ENCODE measurements at regions not wholly inside any gene's neighbourhood (a gene's known extent, or its start where the extent isn't known, plus 50 kb on each side); places are given as distances from the start of the nearest gene placed in this dataset.

- no peaks in the 10 kb centered on the region for H3K4me1 ChIP-seq (ENCODE audit: control insufficient read depth, insufficient read depth, low read length)
- no peak for DNase-seq (ENCODE audit: low read depth, low spot score)
- no peak overlapping the region for H3K27ac ChIP-seq (ENCODE audit: low read length)
- no peak overlapping the region for H3K4me3 ChIP-seq (ENCODE audit: low read length)
- no peaks in the 10 kb centered on the region for H3K36me3 ChIP-seq (ENCODE audit: control insufficient read depth, insufficient read depth, low read length)
- no CpG with 5 or more reads among the region's 1 CpG for WGBS (ENCODE audit: insufficient coverage, insufficient read length)
- no peaks in the 10 kb centered on the region for H3K9me3 ChIP-seq (ENCODE audit: control insufficient read depth, insufficient read depth, low read length)
- H3K27me3 ChIP-seq (ENCODE audit: control insufficient read depth, insufficient read depth, low read length) = no peaks in the 10 kb centered on the region
These were observed 911.7 kb upstream of the MAP3K7 start for GRCh38 chr6:91498576-91498975.

- no peaks in the 10 kb centered on the region for H3K27me3 ChIP-seq (ENCODE audit: control insufficient read depth, insufficient read depth, low read length)
- no peaks in the 10 kb centered on the region for H3K4me1 ChIP-seq (ENCODE audit: control insufficient read depth, insufficient read depth, low read length)
- H3K27ac ChIP-seq (ENCODE audit: low read length) = no peak overlapping the region
- no peaks in the 10 kb centered on the region for H3K9me3 ChIP-seq (ENCODE audit: control insufficient read depth, insufficient read depth, low read length)
- H3K4me3 ChIP-seq (ENCODE audit: low read length) = no peak overlapping the region
- no CpG with 5 or more reads among the region's 1 CpG for WGBS (ENCODE audit: insufficient coverage, insufficient read length)
- DNase-seq (ENCODE audit: low read depth, low spot score) = no peak
- no peaks in the 10 kb centered on the region for H3K36me3 ChIP-seq (ENCODE audit: control insufficient read depth, insufficient read depth, low read length)
These were observed 910.9 kb upstream of the MAP3K7 start for GRCh38 chr6:91497770-91498169.

GRCh38 chr6:91490671-91491301 is 903.9 kb upstream of the MAP3K7 start:
- Histone ChIP-seq H3K9me3 (ENCODE audit: control insufficient read depth, insufficient read depth, low read length) (no peaks in the 10 kb centered on the region), H3K36me3 (ENCODE audit: control insufficient read depth, insufficient read depth, low read length) (no peaks in the 10 kb centered on the region), H3K4me3 (ENCODE audit: low read length) (no peak overlapping the region), H3K27ac (ENCODE audit: low read length) (no peak overlapping the region), H3K27me3 (ENCODE audit: control insufficient read depth, insufficient read depth, low read length) (no peaks in the 10 kb centered on the region), H3K4me1 (ENCODE audit: control insufficient read depth, insufficient read depth, low read length) (no peaks in the 10 kb centered on the region; the same call in 1 of the 2 replicates)
- DNase-seq (ENCODE audit: low read depth, low spot score) = no peak
- no CpG with 5 or more reads among the region's 2 CpGs for WGBS (ENCODE audit: insufficient coverage, insufficient read length)

GRCh38 chr6:91487696-91488392 is 901.0 kb upstream of the MAP3K7 start:
- Histone ChIP-seq H3K4me3 (ENCODE audit: low read length) (no peak overlapping the region), H3K27me3 (ENCODE audit: control insufficient read depth, insufficient read depth, low read length) (no peaks in the 10 kb centered on the region), H3K27ac (ENCODE audit: low read length) (no peak overlapping the region), H3K36me3 (ENCODE audit: control insufficient read depth, insufficient read depth, low read length) (no peaks in the 10 kb centered on the region), H3K9me3 (ENCODE audit: control insufficient read depth, insufficient read depth, low read length) (no peaks in the 10 kb centered on the region), H3K4me1 (ENCODE audit: control insufficient read depth, insufficient read depth, low read length) (no peaks in the 10 kb centered on the region; the same call in 1 of the 2 replicates)
- no CpG with 5 or more reads among the region's 2 CpGs for WGBS (ENCODE audit: insufficient coverage, insufficient read length)
- DNase-seq (ENCODE audit: low read depth, low spot score) = no peak

GRCh38 chr6:91486200-91486599 is 899.3 kb upstream of the MAP3K7 start:
- DNase-seq (ENCODE audit: low read depth, low spot score) = no peak
- WGBS (ENCODE audit: insufficient coverage, insufficient read length) = no CpG with 5 or more reads among the region's 1 CpG
- Histone ChIP-seq H3K4me1 (ENCODE audit: control insufficient read depth, insufficient read depth, low read length) (no peaks in the 10 kb centered on the region; the same call in 1 of the 2 replicates), H3K36me3 (ENCODE audit: control insufficient read depth, insufficient read depth, low read length) (no peaks in the 10 kb centered on the region), H3K27me3 (ENCODE audit: control insufficient read depth, insufficient read depth, low read length) (no peaks in the 10 kb centered on the region), H3K9me3 (ENCODE audit: control insufficient read depth, insufficient read depth, low read length) (no peaks in the 10 kb centered on the region), H3K27ac (ENCODE audit: low read length) (no peak overlapping the region), H3K4me3 (ENCODE audit: low read length) (no peak overlapping the region)

GRCh38 chr6:91485047-91485446 is 898.2 kb upstream of the MAP3K7 start:
- Histone ChIP-seq H3K4me3 (ENCODE audit: low read length) (no peak overlapping the region), H3K27ac (ENCODE audit: low read length) (no peak overlapping the region), H3K9me3 (ENCODE audit: control insufficient read depth, insufficient read depth, low read length) (no peaks in the 10 kb centered on the region), H3K27me3 (ENCODE audit: control insufficient read depth, insufficient read depth, low read length) (no peaks in the 10 kb centered on the region), H3K4me1 (ENCODE audit: control insufficient read depth, insufficient read depth, low read length) (no peaks in the 10 kb centered on the region; the same call in 1 of the 2 replicates), H3K36me3 (ENCODE audit: control insufficient read depth, insufficient read depth, low read length) (no peaks in the 10 kb centered on the region)
- no CpG with 5 or more reads among the region's 1 CpG for WGBS (ENCODE audit: insufficient coverage, insufficient read length)
- no peak for DNase-seq (ENCODE audit: low read depth, low spot score)

- H3K27ac ChIP-seq (ENCODE audit: low read length) = no peak overlapping the region
- WGBS (ENCODE audit: insufficient coverage, insufficient read length) = no CpG with 5 or more reads among the region's 6 CpGs
These were observed 896.7 kb upstream of the MAP3K7 start for GRCh38 chr6:91483415-91484105.

GRCh38 chr6:91482498-91482897 is 895.6 kb upstream of the MAP3K7 start:
- no peaks in the 10 kb centered on the region for H3K4me1 ChIP-seq (ENCODE audit: control insufficient read depth, insufficient read depth, low read length)
- DNase-seq (ENCODE audit: low read depth, low spot score) = no peak
- no peaks in the 10 kb centered on the region for H3K27me3 ChIP-seq (ENCODE audit: control insufficient read depth, insufficient read depth, low read length)
- no peak overlapping the region for H3K27ac ChIP-seq (ENCODE audit: low read length)
- no CpG with 5 or more reads among the region's 1 CpG for WGBS (ENCODE audit: insufficient coverage, insufficient read length)
- no peak overlapping the region for H3K4me3 ChIP-seq (ENCODE audit: low read length)
- no peaks in the 10 kb centered on the region for H3K9me3 ChIP-seq (ENCODE audit: control insufficient read depth, insufficient read depth, low read length)
- no peaks in the 10 kb centered on the region for H3K36me3 ChIP-seq (ENCODE audit: control insufficient read depth, insufficient read depth, low read length)

More at GRCh38 chr6:91483415-91484105, 896.7 kb upstream of the MAP3K7 start:
- DNase-seq (ENCODE audit: low read depth, low spot score) = no peak
- Histone ChIP-seq H3K9me3 (ENCODE audit: control insufficient read depth, insufficient read depth, low read length) (no peaks in the 10 kb centered on the region), H3K27me3 (ENCODE audit: control insufficient read depth, insufficient read depth, low read length) (no peaks in the 10 kb centered on the region), H3K4me1 (ENCODE audit: control insufficient read depth, insufficient read depth, low read length) (no peaks in the 10 kb centered on the region; the same call in 1 of the 2 replicates), H3K4me3 (ENCODE audit: low read length) (no peak overlapping the region), H3K36me3 (ENCODE audit: control insufficient read depth, insufficient read depth, low read length) (no peaks in the 10 kb centered on the region)

GRCh38 chr6:91480402-91480801 is 893.5 kb upstream of the MAP3K7 start:
- no CpG with 5 or more reads among the region's 1 CpG for WGBS (ENCODE audit: insufficient coverage, insufficient read length)
- Histone ChIP-seq H3K27ac (ENCODE audit: low read length) (no peak overlapping the region), H3K36me3 (ENCODE audit: control insufficient read depth, insufficient read depth, low read length) (no peaks in the 10 kb centered on the region), H3K27me3 (ENCODE audit: control insufficient read depth, insufficient read depth, low read length) (no peaks in the 10 kb centered on the region), H3K4me3 (ENCODE audit: low read length) (no peak overlapping the region), H3K4me1 (ENCODE audit: control insufficient read depth, insufficient read depth, low read length) (no peaks in the 10 kb centered on the region), H3K9me3 (ENCODE audit: control insufficient read depth, insufficient read depth, low read length) (no peaks in the 10 kb centered on the region)
- no peak for DNase-seq (ENCODE audit: low read depth, low spot score)

GRCh38 chr6:91477688-91478087 is 890.8 kb upstream of the MAP3K7 start:
- Histone ChIP-seq H3K27me3 (ENCODE audit: control insufficient read depth, insufficient read depth, low read length) (no peaks in the 10 kb centered on the region), H3K4me3 (ENCODE audit: low read length) (no peak overlapping the region), H3K9me3 (ENCODE audit: control insufficient read depth, insufficient read depth, low read length) (no peaks in the 10 kb centered on the region), H3K4me1 (ENCODE audit: control insufficient read depth, insufficient read depth, low read length) (no peaks in the 10 kb centered on the region), H3K27ac (ENCODE audit: low read length) (no peak overlapping the region), H3K36me3 (ENCODE audit: control insufficient read depth, insufficient read depth, low read length) (no peaks in the 10 kb centered on the region)
- DNase-seq (ENCODE audit: low read depth, low spot score) = no peak
- no CpG with 5 or more reads among the region's 6 CpGs for WGBS (ENCODE audit: insufficient coverage, insufficient read length)

Data from iPS DF 6.9 (cell line).